GM12878 (cell line): ENCODE measurements at regions not wholly inside any gene's neighbourhood (a gene's known extent, or its start where the extent isn't known, plus 50 kb on each side); places are given as distances from the start of the nearest gene placed in this dataset.

ENCODE experiments used
- EZH2 ChIP-seq: IDR thresholded peaks from 2 replicates; pipeline ENCODE4 v1.6.1; 2012; ENCODE audit warnings: low read depth, mild to moderate bottlenecking, control low read depth, inconsistent platforms, low read length, borderline replicate concordance; ENCODE audit not compliant: control insufficient read depth
- MAX ChIP-seq: IDR thresholded peaks from 2 replicates; pipeline ENCODE4 v1.6.1; 2012; ENCODE audit warnings: low read depth, low read length, improper control_type of control experiment
- POLR2AphosphoS5 ChIP-seq: IDR thresholded peaks from 2 replicates; pipeline ENCODE4 v1.6.1; 2011; ENCODE audit warnings: mild to moderate bottlenecking, low read length, inconsistent platforms
- SPI1 ChIP-seq: IDR thresholded peaks from 2 replicates; pipeline ENCODE4 v1.6.1; 2011; ENCODE audit warnings: low read depth, mild to moderate bottlenecking, low read length, moderate library complexity, borderline replicate concordance; ENCODE audit not compliant: insufficient read depth
- TAF1 ChIP-seq: IDR thresholded peaks from 2 replicates; pipeline ENCODE4 v1.6.1; 2011; ENCODE audit warnings: mild to moderate bottlenecking, low read depth, low read length, borderline replicate concordance
- TARDBP ChIP-seq: IDR thresholded peaks from 2 replicates; pipeline ENCODE4 v1.6.1; 2016; ENCODE audit warnings: borderline replicate concordance

- TF ChIP-seq MAX (no peak), SPI1 (no peak), POLR2AphosphoS5 (no peak), TARDBP (no peak), TAF1 (no peak), EZH2 (no peak)
Measured at GRCh38 chr20:19962958-19963357, 54.2 kb upstream of the NAA20 start.
